Psoas muscle (tissue), 7 donors: ENCODE measurements at regions not wholly inside any gene's neighbourhood (a gene's known extent, or its start where the extent isn't known, plus 50 kb on each side); places are given as distances from the start of the nearest gene placed in this dataset.

Source experiments
- ATAC-seq, 4 donors: fragments of 200-7000 bp; cut with Tn5 transposase; one replicate each; pipeline ENCODE4 v1.9.1; 2020; ENCODE audit warnings: moderate library complexity in 3 of 4, mild to moderate bottlenecking in 2 of 4
- DNase-seq, 2 donors: peaks; one replicate each; pipeline ENCODE4 v3.0.0-alpha.2; 2020
- H3K27ac ChIP-seq: fragments of 200-600 bp; one replicate; pipeline ENCODE4 v1.8.0; 2022
- H3K27me3 ChIP-seq, 3 donors: fragments of 200-600 bp in 1 of 3; one replicate each; pipeline versions ENCODE4 v1.6.1 to v1.8.0; 2013 to 2022; ENCODE audit warnings: low read length in 2 of 3, mild to moderate bottlenecking in 2 of 3, moderate library complexity in 1 of 3; ENCODE audit not compliant: insufficient read depth in 3 of 3
- H3K36me3 ChIP-seq, 2 donors: fragments of 200-600 bp in 1 of 2; one replicate each; pipeline versions ENCODE4 v1.6.1 to v1.8.0; 2013 to 2022; ENCODE audit warnings: low read depth in 1 of 2, mild to moderate bottlenecking in 1 of 2, moderate library complexity in 1 of 2; ENCODE audit not compliant: insufficient read depth in 1 of 2
- H3K4me1 ChIP-seq: fragments of 200-600 bp; one replicate; pipeline ENCODE4 v1.8.0; 2022
- H3K4me3 ChIP-seq: fragments of 200-600 bp; one replicate; pipeline ENCODE4 v1.8.0; 2022; ENCODE audit warnings: mild to moderate bottlenecking
- H3K9me3 ChIP-seq: fragments of 200-600 bp; one replicate; pipeline ENCODE4 v1.8.0; 2022
- WGBS, 3 donors: extraction: QIAGEN DNeasy Blood & Tissue Kit; methylation state at CpG; one replicate each; pipeline versions ENCODE4 v1.1.6 to v1.1.7; 2013; 5-methylcytosine and 5-hydroxymethylcytosine counted together
- intact Hi-C, 2 donors: fragments of 100-400 bp; cut with DNase I; formaldehyde crosslinking; loops; one replicate each; pipeline versions ENCODE4 v1.11.0 to v1.14.2; 2022
- TF ChIP-seq, protein P1 (sequence below): fragments of 200-600 bp; IDR thresholded peaks from one replicate; pipeline ENCODE4 v1.8.0; 2022; ENCODE audit warnings: antibody characterized with exemption
- donor health status: healthy with polysubstance abuse.
- donor health status: DM: no; HTN: no; CAD: no; lungs with moderate emphysema.
- donor health status: Bipolar disorder and iron deficiency.
- donor health status: healthy.
- donor health status: DM: yes; HTN: yes; CAD: no.
- donor health status: DM: no; HTN: no; CAD: no.
- donor health status: DM: yes; HTN: yes; CAD: no.

DNA sequence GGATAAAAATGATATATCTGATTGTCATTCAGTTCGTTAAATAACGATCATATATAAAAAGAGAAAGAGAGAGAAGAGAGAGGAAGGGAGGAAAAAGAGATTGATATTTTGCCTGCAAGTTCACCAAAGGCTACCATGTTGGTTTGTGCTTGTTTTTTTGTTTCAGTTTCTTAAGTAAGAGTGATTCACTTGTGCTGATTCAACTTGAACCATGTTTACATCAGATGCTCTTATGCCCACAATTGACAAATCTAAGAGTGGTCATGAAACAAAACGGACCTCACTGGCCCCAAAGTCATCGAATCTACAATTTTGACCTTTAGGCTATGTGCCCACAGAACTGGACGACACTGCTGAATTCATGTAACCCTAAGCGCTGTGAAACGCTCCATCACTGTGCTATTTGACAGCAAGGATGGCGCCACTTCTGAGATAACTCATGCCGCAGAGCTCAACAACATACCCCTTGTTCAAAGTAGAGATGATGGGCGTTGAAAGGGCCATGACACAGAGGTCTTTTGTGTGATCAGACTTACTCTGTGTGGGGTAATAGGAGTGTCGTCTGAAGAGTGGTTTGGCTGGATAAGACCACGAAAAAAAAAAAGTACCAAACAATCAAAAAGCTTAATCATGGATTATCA lies 481.4 kb downstream of the SETD4 start:
- no peak for ATAC-seq
- WGBS, 3 donors = 84 to 91% (median 89%) methylated on average over 12 of the region's 12 CpGs
- H3K4me3 ChIP-seq = no peak overlapping the region
- H3K4me1 ChIP-seq = no peaks in the 10 kb centered on the region
- intact Hi-C loops = no loop called here
- H3K27me3 ChIP-seq = peaks cover 0 to 4% (median 0%) of the 10 kb centered on the region in 3 donors
- no peaks in the 10 kb centered on the region for H3K36me3 ChIP-seq
- H3K9me3 ChIP-seq = no peaks in the 10 kb centered on the region
- DNase-seq = no peak
- TF ChIP-seq, protein P1, sequence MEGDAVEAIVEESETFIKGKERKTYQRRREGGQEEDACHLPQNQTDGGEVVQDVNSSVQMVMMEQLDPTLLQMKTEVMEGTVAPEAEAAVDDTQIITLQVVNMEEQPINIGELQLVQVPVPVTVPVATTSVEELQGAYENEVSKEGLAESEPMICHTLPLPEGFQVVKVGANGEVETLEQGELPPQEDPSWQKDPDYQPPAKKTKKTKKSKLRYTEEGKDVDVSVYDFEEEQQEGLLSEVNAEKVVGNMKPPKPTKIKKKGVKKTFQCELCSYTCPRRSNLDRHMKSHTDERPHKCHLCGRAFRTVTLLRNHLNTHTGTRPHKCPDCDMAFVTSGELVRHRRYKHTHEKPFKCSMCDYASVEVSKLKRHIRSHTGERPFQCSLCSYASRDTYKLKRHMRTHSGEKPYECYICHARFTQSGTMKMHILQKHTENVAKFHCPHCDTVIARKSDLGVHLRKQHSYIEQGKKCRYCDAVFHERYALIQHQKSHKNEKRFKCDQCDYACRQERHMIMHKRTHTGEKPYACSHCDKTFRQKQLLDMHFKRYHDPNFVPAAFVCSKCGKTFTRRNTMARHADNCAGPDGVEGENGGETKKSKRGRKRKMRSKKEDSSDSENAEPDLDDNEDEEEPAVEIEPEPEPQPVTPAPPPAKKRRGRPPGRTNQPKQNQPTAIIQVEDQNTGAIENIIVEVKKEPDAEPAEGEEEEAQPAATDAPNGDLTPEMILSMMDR = no peak
- H3K27ac ChIP-seq = no peak overlapping the region

DNA sequence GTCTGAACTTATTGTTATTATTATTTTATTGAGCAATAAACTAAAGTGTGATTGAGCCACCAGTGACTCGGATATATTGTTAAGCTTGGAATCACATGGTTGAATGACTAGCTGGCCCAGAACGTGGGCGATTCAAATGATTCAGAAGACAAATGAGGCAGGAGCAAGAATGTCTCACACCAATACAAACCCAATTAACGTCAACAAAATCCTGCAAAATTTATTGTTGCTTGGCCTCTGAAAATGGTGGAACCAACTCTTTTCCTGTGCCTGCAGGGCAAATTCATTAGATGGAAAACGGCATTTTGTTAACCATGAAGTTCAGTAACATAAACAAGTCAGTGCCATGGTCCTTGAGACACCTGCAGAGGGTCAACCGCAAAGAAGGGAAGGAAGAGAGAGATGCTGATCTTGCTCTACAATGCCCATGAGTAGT lies 482.0 kb downstream of the SETD4 start:
- Histone ChIP-seq H3K4me3 (no peak overlapping the region), H3K9me3 (no peaks in the 10 kb centered on the region), H3K36me3 (no peaks in the 10 kb centered on the region), H3K4me1 (no peaks in the 10 kb centered on the region), H3K27me3 (peaks cover 0 to 4% (median 0%) of the 10 kb centered on the region in 3 donors), H3K27ac (no peak overlapping the region)
- no peak for ATAC-seq
- TF ChIP-seq, protein P1 = no peak
- intact Hi-C loops = no loop called here
- no peak for DNase-seq
- WGBS, 3 donors = 53 to 56% (median 54%) methylated on average over 6 of the region's 6 CpGs

DNA sequence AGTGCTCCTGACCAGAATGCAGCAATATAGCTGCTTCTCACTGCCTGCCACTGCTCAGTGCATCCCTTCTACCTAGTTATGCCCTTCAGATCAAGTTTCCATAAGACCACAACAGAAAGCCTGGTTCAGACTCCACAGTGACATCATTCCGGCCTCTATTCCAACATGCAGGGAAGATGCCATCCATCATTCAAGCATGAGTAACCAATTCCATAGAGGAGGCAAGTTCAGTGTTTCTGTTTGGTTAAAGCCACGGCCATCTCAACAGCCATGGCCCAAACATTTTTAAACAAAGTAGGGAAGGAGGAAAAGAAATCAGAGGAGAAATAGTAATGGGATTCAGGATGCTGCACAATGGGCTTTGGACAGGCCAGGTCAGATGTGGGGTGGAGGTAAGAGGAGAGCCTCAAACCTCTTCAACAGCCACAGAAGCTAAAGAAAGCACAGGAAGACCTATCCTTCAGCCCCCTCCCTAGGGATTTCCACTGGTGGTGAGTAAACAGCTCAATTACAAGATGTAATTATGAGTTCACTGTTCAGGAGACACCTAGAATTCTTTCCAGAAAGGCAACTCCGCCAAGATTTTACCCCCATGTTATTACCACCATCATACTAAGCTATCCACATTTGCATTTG lies 484.9 kb downstream of the SETD4 start:
- no peak for DNase-seq
- Histone ChIP-seq H3K9me3 (no peaks in the 10 kb centered on the region), H3K4me3 (no peak overlapping the region), H3K27me3 (peaks cover 0 to 4% (median 0%) of the 10 kb centered on the region in 3 donors), H3K4me1 (no peaks in the 10 kb centered on the region), H3K27ac (no peak overlapping the region), H3K36me3 (no peaks in the 10 kb centered on the region)
- TF ChIP-seq, protein P1 = no peak
- intact Hi-C loops = no loop called here
- 82 to 83% (median 83%) methylated on average over 3 of the region's 3 CpGs for WGBS, 3 donors
- ATAC-seq = no peak

DNA sequence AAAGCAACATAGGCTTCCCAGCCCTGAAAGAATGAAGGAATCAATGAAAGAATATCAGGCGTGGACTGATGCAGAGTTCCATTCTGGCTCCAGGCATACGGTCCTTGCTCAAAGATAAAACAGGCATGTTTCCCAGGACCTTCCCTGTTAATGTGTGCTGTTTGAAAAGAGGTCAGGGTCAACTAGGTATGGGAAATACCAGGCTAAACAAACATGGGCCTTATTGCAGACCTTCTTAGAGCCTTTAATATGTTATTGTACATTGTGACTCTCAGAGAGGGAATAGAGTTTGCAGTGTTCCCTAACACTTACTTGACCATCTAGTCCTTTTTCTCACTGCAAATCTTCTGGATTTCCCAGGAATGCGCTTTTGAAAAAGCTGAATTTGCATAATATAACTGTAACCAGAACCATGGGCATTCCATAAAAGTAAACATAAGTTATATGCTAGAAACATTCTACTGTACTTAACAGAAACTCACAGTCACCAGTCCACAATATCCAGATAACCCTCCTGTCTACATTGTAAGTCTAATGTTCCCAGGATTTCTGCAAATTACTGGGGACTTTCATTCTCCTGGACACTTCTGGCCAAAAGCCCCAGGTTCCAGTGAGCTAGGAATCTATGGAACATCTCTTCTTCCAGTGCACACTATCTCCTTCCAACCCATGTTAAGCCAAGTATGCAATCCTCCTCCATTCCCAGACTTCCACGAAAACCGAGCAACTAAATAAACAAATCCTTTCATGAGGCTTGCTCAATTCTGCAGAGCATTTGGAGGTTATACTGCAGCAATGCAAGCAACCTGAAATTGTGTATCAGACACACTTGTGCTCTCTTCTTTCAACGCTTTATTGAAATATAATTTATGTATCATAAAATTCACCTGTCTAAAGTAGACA lies 486.6 kb downstream of the SETD4 start:
- H3K36me3 ChIP-seq = no peaks in the 10 kb centered on the region
- H3K4me1 ChIP-seq = no peaks in the 10 kb centered on the region
- WGBS, 3 donors = 72 to 79% (median 78%) methylated on average over 6 of the region's 6 CpGs
- no peak overlapping the region for H3K4me3 ChIP-seq
- no peaks in the 10 kb centered on the region for H3K27me3 ChIP-seq
- no peak for ATAC-seq
- DNase-seq = no peak
- no peaks in the 10 kb centered on the region for H3K9me3 ChIP-seq
- H3K27ac ChIP-seq = no peak overlapping the region
- TF ChIP-seq, protein P1 = no peak
- intact Hi-C loops = no loop called here
